ENCODE measurements at regions not wholly inside any gene's neighbourhood (a gene's known extent, or its start where the extent isn't known, plus 50 kb on each side); places are given as distances from the start of the nearest gene placed in this dataset.

DNA sequence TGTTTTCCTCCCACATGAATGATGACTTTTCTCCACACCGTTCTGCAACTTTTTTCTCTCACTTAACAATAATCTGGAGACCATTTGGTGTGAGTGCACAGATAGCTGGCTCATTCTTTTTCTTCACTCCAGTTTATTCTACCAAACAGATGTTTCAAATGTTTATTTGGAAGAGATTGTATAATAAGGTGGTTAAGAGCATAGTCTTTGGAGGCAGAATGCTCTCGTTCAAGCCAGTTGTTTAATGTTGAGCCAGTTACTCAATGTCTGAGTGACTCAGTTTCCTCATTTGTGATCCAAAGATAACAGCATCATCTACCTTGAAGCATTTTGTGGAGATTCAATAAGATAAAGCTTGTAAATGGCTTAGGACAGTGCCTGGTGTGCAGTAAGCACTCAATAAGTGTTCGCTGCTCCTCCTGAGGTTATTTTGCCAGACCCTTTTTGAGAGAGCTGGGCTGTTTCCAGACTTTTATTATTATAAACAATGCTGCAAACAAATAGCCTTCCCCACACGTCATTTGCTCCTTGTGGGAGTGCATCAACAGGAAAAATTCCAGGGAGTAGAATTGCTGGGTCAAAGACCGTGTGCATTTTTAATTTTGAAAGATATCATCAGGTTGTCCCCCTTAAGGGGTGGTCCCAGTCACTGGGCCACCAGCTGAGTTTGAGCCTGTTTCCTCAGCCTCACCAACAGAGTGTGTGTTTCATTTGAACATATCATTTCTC, 70.6 kb downstream of the VEGFA start:
- no peak for TF ChIP-seq CTBP1 (IDR thresholded peaks at IDR 0.05; ENCODE audit: borderline replicate concordance)
- TF ChIP-seq SP1 (IDR thresholded peaks at IDR 0.05) = no peak
- TF ChIP-seq FOXK2 (IDR thresholded peaks at IDR 0.05) = no peak
- TF ChIP-seq TARDBP (IDR thresholded peaks at IDR 0.05) = no peak
